ENCODE measurements at regions not wholly inside any gene's neighbourhood (a gene's known extent, or its start where the extent isn't known, plus 50 kb on each side); places are given as distances from the start of the nearest gene placed in this dataset.
"Not testable (repeated sequence)": the region's sequence is repeated elsewhere in the genome, so short reads cannot be mapped to it uniquely, and the experiment has no call there.

DNA sequence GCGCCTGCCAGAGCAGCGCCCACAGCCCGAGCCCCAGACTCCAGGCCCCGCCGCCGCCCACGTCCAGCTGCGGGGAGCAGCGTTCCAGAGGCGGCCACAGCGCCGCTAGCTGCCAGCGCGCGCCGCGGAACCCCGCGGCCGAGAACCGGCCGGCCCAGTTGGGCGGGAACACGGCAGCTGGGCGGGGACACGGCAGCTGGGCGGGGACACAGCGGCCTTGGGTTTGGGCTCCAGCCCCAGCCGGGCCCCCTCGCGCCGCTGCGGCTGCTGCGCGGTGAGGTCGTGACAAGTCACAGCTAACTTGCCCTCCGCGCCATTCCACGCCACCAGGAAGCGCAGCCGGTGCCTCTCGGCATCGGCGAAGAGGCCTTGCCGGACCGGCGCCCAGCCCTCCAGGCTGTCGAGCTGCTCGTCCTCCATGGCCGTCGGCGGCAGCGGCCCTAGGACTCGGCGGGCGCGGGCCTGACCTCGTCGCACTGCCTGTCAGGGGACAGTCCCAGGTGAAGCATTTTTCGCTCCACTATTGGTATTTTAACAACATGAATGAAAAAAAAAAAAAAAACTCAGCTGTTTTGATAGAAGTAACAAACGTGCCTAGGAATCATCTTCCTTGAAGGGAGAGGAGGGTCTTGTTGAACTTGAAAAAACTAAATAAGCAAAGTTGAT lies 56.6 kb upstream of the GOLGA8N start:
- TF ChIP-seq, protein P1, sequence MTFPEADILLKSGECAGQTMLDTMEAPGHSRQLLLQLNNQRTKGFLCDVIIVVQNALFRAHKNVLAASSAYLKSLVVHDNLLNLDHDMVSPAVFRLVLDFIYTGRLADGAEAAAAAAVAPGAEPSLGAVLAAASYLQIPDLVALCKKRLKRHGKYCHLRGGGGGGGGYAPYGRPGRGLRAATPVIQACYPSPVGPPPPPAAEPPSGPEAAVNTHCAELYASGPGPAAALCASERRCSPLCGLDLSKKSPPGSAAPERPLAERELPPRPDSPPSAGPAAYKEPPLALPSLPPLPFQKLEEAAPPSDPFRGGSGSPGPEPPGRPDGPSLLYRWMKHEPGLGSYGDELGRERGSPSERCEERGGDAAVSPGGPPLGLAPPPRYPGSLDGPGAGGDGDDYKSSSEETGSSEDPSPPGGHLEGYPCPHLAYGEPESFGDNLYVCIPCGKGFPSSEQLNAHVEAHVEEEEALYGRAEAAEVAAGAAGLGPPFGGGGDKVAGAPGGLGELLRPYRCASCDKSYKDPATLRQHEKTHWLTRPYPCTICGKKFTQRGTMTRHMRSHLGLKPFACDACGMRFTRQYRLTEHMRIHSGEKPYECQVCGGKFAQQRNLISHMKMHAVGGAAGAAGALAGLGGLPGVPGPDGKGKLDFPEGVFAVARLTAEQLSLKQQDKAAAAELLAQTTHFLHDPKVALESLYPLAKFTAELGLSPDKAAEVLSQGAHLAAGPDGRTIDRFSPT (tag by site-specific recombination; IDR thresholded peaks at IDR 0.05) = not testable (repeated sequence)
- not testable (repeated sequence) for TF ChIP-seq ZNF792 (tag by site-specific recombination; IDR thresholded peaks at IDR 0.05); CTCF (tag by site-specific recombination; IDR thresholded peaks at IDR 0.05); ATF2 (tag by site-specific recombination; IDR thresholded peaks at IDR 0.05; ENCODE audit: low read depth); ZNF175 (tag by site-specific recombination; IDR thresholded peaks at IDR 0.05); KLF16 (tag by site-specific recombination; IDR thresholded peaks at IDR 0.05); KLF17 (tag by site-specific recombination; IDR thresholded peaks at IDR 0.05); ZNF501 (tag by site-specific recombination; IDR thresholded peaks at IDR 0.05)
- TF ChIP-seq, protein P2, sequence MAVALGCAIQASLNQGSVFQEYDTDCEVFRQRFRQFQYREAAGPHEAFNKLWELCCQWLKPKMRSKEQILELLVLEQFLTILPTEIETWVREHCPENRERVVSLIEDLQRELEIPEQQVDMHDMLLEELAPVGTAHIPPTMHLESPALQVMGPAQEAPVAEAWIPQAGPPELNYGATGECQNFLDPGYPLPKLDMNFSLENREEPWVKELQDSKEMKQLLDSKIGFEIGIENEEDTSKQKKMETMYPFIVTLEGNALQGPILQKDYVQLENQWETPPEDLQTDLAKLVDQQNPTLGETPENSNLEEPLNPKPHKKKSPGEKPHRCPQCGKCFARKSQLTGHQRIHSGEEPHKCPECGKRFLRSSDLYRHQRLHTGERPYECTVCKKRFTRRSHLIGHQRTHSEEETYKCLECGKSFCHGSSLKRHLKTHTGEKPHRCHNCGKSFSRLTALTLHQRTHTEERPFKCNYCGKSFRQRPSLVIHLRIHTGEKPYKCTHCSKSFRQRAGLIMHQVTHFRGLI (tag by site-specific recombination; IDR thresholded peaks at IDR 0.05) = not testable (repeated sequence)
- TF ChIP-seq, protein P3, sequence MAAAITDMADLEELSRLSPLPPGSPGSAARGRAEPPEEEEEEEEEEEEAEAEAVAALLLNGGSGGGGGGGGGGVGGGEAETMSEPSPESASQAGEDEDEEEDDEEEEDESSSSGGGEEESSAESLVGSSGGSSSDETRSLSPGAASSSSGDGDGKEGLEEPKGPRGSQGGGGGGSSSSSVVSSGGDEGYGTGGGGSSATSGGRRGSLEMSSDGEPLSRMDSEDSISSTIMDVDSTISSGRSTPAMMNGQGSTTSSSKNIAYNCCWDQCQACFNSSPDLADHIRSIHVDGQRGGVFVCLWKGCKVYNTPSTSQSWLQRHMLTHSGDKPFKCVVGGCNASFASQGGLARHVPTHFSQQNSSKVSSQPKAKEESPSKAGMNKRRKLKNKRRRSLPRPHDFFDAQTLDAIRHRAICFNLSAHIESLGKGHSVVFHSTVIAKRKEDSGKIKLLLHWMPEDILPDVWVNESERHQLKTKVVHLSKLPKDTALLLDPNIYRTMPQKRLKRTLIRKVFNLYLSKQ (tag by site-specific recombination; IDR thresholded peaks at IDR 0.05; ENCODE audit: borderline replicate concordance) = not testable (repeated sequence)
- TF ChIP-seq, protein P4, sequence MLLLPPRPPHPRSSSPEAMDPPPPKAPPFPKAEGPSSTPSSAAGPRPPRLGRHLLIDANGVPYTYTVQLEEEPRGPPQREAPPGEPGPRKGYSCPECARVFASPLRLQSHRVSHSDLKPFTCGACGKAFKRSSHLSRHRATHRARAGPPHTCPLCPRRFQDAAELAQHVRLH (tag by site-specific recombination; IDR thresholded peaks at IDR 0.05) = not testable (repeated sequence)

Data from HEK293 (cell line).